Activated CD8-positive, alpha-beta memory T cell treated with anti-CD3 and anti-CD28 coated beads, Interleukin-2, amount 10 ng/mL, durations not matched to agents 7 days and 5 days (primary cell): ENCODE measurements at regions not wholly inside any gene's neighbourhood (a gene's known extent, or its start where the extent isn't known, plus 50 kb on each side); places are given as distances from the start of the nearest gene placed in this dataset.

Experiments used
- ATAC-seq: fragments of 150-1000 bp; cut with Tn5 transposase; one replicate; pipeline ENCODE4 v1.10.0; 2021; ENCODE audit warnings: moderate library complexity
- CTCF ChIA-PET: fragments of 350-600 bp; sonication (Branson Sonifier 250); formaldehyde crosslinking; loops from one replicate; lab custom pipeline; 2021; ENCODE audit warnings: antibody characterized with exemption; lab: Charles Lee
- DNase-seq: peaks from one replicate; pipeline ENCODE4 v3.0.0-alpha.2; 2020
- H3K27ac Mint-ChIP-seq: one replicate; pipeline ENCODE4 v1.8.0; 2021; ENCODE audit warnings: mild to moderate bottlenecking, mixed read lengths
- H3K27me3 Mint-ChIP-seq: one replicate; pipeline ENCODE4 v1.8.0; 2021; ENCODE audit warnings: mixed read lengths
- H3K36me3 Mint-ChIP-seq: one replicate; pipeline ENCODE4 v1.8.0; 2021; ENCODE audit warnings: mild to moderate bottlenecking, mixed read lengths
- H3K4me1 Mint-ChIP-seq: one replicate; pipeline ENCODE4 v1.8.0; 2021; ENCODE audit warnings: mixed read lengths
- H3K4me3 Mint-ChIP-seq: one replicate; pipeline ENCODE4 v1.8.0; 2021; ENCODE audit warnings: mild to moderate bottlenecking, moderate library complexity, mixed read lengths
- H3K9me3 Mint-ChIP-seq: one replicate; pipeline ENCODE4 v1.8.0; 2022; ENCODE audit warnings: low read depth, mixed read lengths

- CTCF ChIA-PET, result no interaction called here
- H3K4me1 Mint-ChIP-seq, result no peaks in the 10 kb centered on the region
- peaks cover 31% of the 10 kb centered on the region for H3K27me3 Mint-ChIP-seq
- no peak overlapping the region for H3K27ac Mint-ChIP-seq
- no peak overlapping the region for H3K4me3 Mint-ChIP-seq
- ATAC-seq (no peak), DNase-seq (no peak)
- H3K9me3 Mint-ChIP-seq, result no peaks in the 10 kb centered on the region
- H3K36me3 Mint-ChIP-seq, result no peaks in the 10 kb centered on the region
Measured at GRCh38 chr3:14590569-14590968, 50.4 kb upstream of the GRIP2 start.

DNA sequence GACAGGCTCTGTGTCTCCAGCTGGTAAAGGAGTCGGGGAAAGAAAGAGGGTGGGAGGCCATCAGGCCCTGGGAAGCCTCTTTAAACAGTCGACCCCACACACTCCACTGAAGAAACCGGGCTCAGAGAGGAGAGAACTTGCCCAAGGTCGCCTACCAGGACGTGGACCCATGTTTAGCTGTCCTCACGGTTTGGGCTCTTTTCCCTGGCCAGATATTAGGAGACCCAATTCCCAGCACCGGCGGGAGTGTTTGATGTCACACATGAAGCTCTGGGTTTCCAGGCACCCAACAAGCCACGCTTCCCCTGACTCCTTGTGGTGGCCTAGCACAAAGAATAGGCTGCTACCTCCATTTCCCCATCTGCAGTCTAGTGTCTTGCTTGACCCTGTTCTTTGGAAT is 52.2 kb upstream of the GRIP2 start:
- ATAC-seq (no peak), DNase-seq (no peak)
- no peaks in the 10 kb centered on the region for H3K36me3 Mint-ChIP-seq
- H3K9me3 Mint-ChIP-seq, result no peaks in the 10 kb centered on the region
- no peak overlapping the region for H3K4me3 Mint-ChIP-seq
- H3K27ac Mint-ChIP-seq, result no peak overlapping the region
- peaks cover 29% of the 10 kb centered on the region for H3K27me3 Mint-ChIP-seq
- no peaks in the 10 kb centered on the region for H3K4me1 Mint-ChIP-seq
- CTCF ChIA-PET, result no interaction called here

DNA sequence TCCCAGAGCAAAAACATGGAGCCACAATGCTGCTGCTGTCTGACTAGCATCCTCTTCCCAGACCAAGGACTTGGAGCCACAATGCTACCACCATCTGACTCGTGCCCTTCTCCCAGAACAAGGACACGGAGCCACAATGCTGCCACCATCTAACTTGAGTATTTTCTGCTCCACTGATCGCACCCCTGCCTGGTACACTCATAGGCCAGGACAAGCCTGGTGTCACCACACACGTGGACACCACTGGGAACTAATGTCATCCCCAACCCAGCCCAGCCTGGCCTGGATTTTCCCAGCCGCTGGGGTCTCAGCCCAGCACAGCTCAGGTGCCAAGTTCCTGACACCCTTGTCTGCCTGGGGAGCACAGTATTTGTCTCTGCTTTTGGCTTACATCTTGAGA is 52.7 kb upstream of the GRIP2 start:
- CTCF ChIA-PET, result no interaction called here
- Mint-ChIP-seq H3K9me3 (no peaks in the 10 kb centered on the region), H3K27ac (no peak overlapping the region), H3K36me3 (no peaks in the 10 kb centered on the region), H3K4me1 (no peaks in the 10 kb centered on the region), H3K4me3 (no peak overlapping the region), H3K27me3 (peaks cover 29% of the 10 kb centered on the region)
- ATAC-seq, result no peak
- no peak for DNase-seq

GRCh38 chr3:14594234-14594633 is 54.1 kb upstream of the GRIP2 start:
- Mint-ChIP-seq H3K27ac (no peak overlapping the region), H3K36me3 (no peaks in the 10 kb centered on the region), H3K4me3 (no peak overlapping the region), H3K9me3 (no peaks in the 10 kb centered on the region), H3K27me3 (peaks cover 36% of the 10 kb centered on the region), H3K4me1 (peaks cover 3% of the 10 kb centered on the region)
- ATAC-seq, result no peak
- no peak for DNase-seq
- CTCF ChIA-PET, result no interaction called here

GRCh38 chr3:14595561-14595960 is 55.4 kb upstream of the GRIP2 start:
- H3K27ac Mint-ChIP-seq, result no peak overlapping the region
- H3K36me3 Mint-ChIP-seq, result no peaks in the 10 kb centered on the region
- no peak for DNase-seq
- peaks cover 38% of the 10 kb centered on the region for H3K27me3 Mint-ChIP-seq
- peaks cover 3% of the 10 kb centered on the region for H3K4me1 Mint-ChIP-seq
- H3K4me3 Mint-ChIP-seq, result no peak overlapping the region
- CTCF ChIA-PET, result no interaction called here
- no peaks in the 10 kb centered on the region for H3K9me3 Mint-ChIP-seq
- no peak for ATAC-seq

DNA sequence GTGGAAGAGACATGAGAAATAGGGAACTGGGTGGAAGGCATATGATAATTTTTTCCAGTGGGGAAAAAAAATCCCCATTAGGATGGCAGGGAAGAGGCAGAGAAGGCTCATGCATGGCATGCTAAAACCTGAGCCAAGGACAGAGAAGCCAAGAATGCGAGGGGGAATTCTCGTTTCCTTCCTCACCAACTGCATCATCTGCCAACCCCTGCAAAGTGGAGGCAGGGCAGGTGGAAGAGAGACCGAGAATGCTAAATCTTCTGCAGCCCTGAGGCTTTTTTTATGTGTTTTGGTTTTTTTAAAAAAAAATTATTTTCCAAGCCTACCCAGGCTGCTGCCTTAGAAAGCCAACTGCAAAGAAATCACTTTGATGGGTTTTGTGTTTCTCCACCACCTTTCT is 54.3 kb upstream of the CCDC174 start:
- Mint-ChIP-seq H3K27ac (no peak overlapping the region), H3K4me3 (no peak overlapping the region), H3K36me3 (no peaks in the 10 kb centered on the region), H3K9me3 (no peaks in the 10 kb centered on the region), H3K27me3 (peaks cover 45% of the 10 kb centered on the region), H3K4me1 (peaks cover 3% of the 10 kb centered on the region)
- ATAC-seq, result no peak
- no peak for DNase-seq
- CTCF ChIA-PET, result no interaction called here

- ATAC-seq (peak; percentile 55), DNase-seq (peak; percentile 68)
- no peak overlapping the region for H3K4me3 Mint-ChIP-seq
- H3K4me1 Mint-ChIP-seq, result peaks cover 3% of the 10 kb centered on the region
- H3K27me3 Mint-ChIP-seq, result peaks cover 46% of the 10 kb centered on the region
- H3K9me3 Mint-ChIP-seq, result no peaks in the 10 kb centered on the region
- peaks cover under 1% of the 10 kb centered on the region for H3K36me3 Mint-ChIP-seq
- H3K27ac Mint-ChIP-seq, result no peak overlapping the region
- CTCF ChIA-PET, result no interaction called here
Measured at GRCh38 chr3:14598143-14598569, 53.4 kb upstream of the CCDC174 start.

- Mint-ChIP-seq H3K27ac (no peak overlapping the region), H3K36me3 (peaks cover 3% of the 10 kb centered on the region), H3K4me1 (peaks cover 5% of the 10 kb centered on the region), H3K27me3 (peaks cover 57% of the 10 kb centered on the region), H3K4me3 (no peak overlapping the region), H3K9me3 (peaks cover 3% of the 10 kb centered on the region)
- CTCF ChIA-PET, result interaction anchor here (0.6 kb wide), 1 partner anchor 31 kb away, joined by 3 read pairs; no protein-coding TSS in a partner anchor
- DNase-seq (no peak), ATAC-seq (no peak)
Measured at GRCh38 chr3:14599488-14599887, 52.1 kb upstream of the CCDC174 start.

DNA sequence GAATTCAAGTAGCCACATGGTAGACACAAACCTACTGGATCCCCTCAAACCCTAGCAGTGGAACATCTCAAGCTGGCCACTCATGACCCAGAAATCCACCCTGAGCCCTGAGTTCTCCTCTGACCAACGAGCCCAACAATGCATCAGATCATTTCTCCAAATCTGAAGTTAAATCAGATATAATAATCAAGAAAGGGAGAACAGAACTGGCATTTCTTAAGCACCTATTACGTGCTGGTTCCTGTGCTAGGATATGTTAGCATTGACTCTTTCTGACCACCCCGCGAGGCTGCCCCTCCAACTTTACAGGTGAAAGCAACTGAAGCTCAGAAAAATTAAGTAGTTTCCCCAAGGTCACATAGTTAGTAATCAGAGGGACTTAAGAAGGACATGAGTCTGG is 51.5 kb upstream of the CCDC174 start:
- peaks cover 5% of the 10 kb centered on the region for H3K4me1 Mint-ChIP-seq
- H3K27ac Mint-ChIP-seq, result no peak overlapping the region
- CTCF ChIA-PET, result interaction anchor here (0.6 kb wide), 1 partner anchor 31 kb away, joined by 3 read pairs; no protein-coding TSS in a partner anchor
- H3K36me3 Mint-ChIP-seq, result peaks cover 3% of the 10 kb centered on the region
- no peak overlapping the region for H3K4me3 Mint-ChIP-seq
- no peak for DNase-seq
- no peak for ATAC-seq
- peaks cover 3% of the 10 kb centered on the region for H3K9me3 Mint-ChIP-seq
- peaks cover 63% of the 10 kb centered on the region for H3K27me3 Mint-ChIP-seq

- Mint-ChIP-seq H3K36me3 (peaks cover 3% of the 10 kb centered on the region), H3K27ac (no peak overlapping the region), H3K4me1 (peaks cover 5% of the 10 kb centered on the region), H3K27me3 (peaks cover 69% of the 10 kb centered on the region), H3K4me3 (no peak overlapping the region), H3K9me3 (peaks cover 3% of the 10 kb centered on the region)
- CTCF ChIA-PET, result no interaction called here
- ATAC-seq (no peak), DNase-seq (no peak)
Measured at GRCh38 chr3:14600856-14601610, 50.5 kb upstream of the CCDC174 start.

- CTCF ChIA-PET, result no interaction called here
- no peak for ATAC-seq
- H3K4me1 Mint-ChIP-seq, result peaks cover 5% of the 10 kb centered on the region
- peaks cover 3% of the 10 kb centered on the region for H3K36me3 Mint-ChIP-seq
- no peak overlapping the region for H3K27ac Mint-ChIP-seq
- no peak for DNase-seq
- peaks cover 70% of the 10 kb centered on the region for H3K27me3 Mint-ChIP-seq
- H3K9me3 Mint-ChIP-seq, result peaks cover 3% of the 10 kb centered on the region
- no peak overlapping the region for H3K4me3 Mint-ChIP-seq
Measured at GRCh38 chr3:14601692-14602005, 49.9 kb upstream of the CCDC174 start.
